Chondrocyte (in vitro differentiated cells): ENCODE measurements at regions not wholly inside any gene's neighbourhood (a gene's known extent, or its start where the extent isn't known, plus 50 kb on each side); places are given as distances from the start of the nearest gene placed in this dataset.

Source experiments
- DNase-seq: peaks from one replicate; pipeline ENCODE4 v3.0.0; 2021; ENCODE audit warnings: mixed read lengths, low spot score
- H3K27ac Mint-ChIP-seq: one replicate; pipeline ENCODE4 v1.8.0; 2021; ENCODE audit warnings: mild to moderate bottlenecking, moderate library complexity, mixed read lengths; ENCODE audit not compliant: unreplicated experiment
- H3K27me3 Mint-ChIP-seq: 2 replicates; pipeline ENCODE4 v1.8.0; 2021; ENCODE audit warnings: low read depth, mixed read lengths
- H3K36me3 Mint-ChIP-seq: 2 replicates; pipeline ENCODE4 v1.8.0; 2021; ENCODE audit warnings: low read depth, mixed read lengths
- H3K4me1 Mint-ChIP-seq: 2 replicates; pipeline ENCODE4 v1.8.0; 2021; ENCODE audit warnings: low read depth, mild to moderate bottlenecking, mixed read lengths
- H3K4me3 Mint-ChIP-seq: one replicate; pipeline ENCODE4 v1.8.0; 2021; ENCODE audit warnings: mild to moderate bottlenecking, moderate library complexity, mixed read lengths; ENCODE audit not compliant: unreplicated experiment
- H3K9me3 Mint-ChIP-seq: 2 replicates; pipeline ENCODE4 v1.8.0; 2021; ENCODE audit warnings: low read depth, mixed read lengths
- CTCF ChIP-seq: fragments of 200-600 bp; sonication (generic); IDR thresholded peaks from 2 replicates; pipeline ENCODE4 v1.5.0; 2021; ENCODE audit warnings: antibody characterized with exemption, mild to moderate bottlenecking, moderate library complexity

- H3K36me3 Mint-ChIP-seq, result no peaks in the 10 kb centered on the region
- DNase-seq, result no peak
- no peaks in the 10 kb centered on the region for H3K9me3 Mint-ChIP-seq
- H3K27me3 Mint-ChIP-seq, result peaks cover 2% of the 10 kb centered on the region
- TF ChIP-seq CTCF, result no peak
- no peak overlapping the region for H3K27ac Mint-ChIP-seq
- H3K4me1 Mint-ChIP-seq, result peaks cover 14% of the 10 kb centered on the region
- no peak overlapping the region for H3K4me3 Mint-ChIP-seq
Observed at GRCh38 chr15:87736891-87737389, 519.6 kb downstream of the NTRK3 start.

GRCh38 chr15:87736401-87736800 is 520.1 kb downstream of the NTRK3 start:
- no peak for TF ChIP-seq CTCF
- peaks cover 14% of the 10 kb centered on the region for H3K4me1 Mint-ChIP-seq
- H3K9me3 Mint-ChIP-seq, result no peaks in the 10 kb centered on the region
- no peak overlapping the region for H3K27ac Mint-ChIP-seq
- DNase-seq, result no peak
- peaks cover 2% of the 10 kb centered on the region for H3K27me3 Mint-ChIP-seq
- no peaks in the 10 kb centered on the region for H3K36me3 Mint-ChIP-seq
- no peak overlapping the region for H3K4me3 Mint-ChIP-seq

- no peaks in the 10 kb centered on the region for H3K9me3 Mint-ChIP-seq
- TF ChIP-seq CTCF, result no peak
- H3K27me3 Mint-ChIP-seq, result peaks cover 2% of the 10 kb centered on the region
- no peak overlapping the region for H3K4me3 Mint-ChIP-seq
- H3K36me3 Mint-ChIP-seq, result no peaks in the 10 kb centered on the region
- peaks cover 14% of the 10 kb centered on the region for H3K4me1 Mint-ChIP-seq
- H3K27ac Mint-ChIP-seq, result no peak overlapping the region
- no peak for DNase-seq
Observed at GRCh38 chr15:87735522-87735921, 521.0 kb downstream of the NTRK3 start.

GRCh38 chr15:87734571-87735373 is 521.8 kb downstream of the NTRK3 start:
- Mint-ChIP-seq H3K27me3 (peaks cover 2% of the 10 kb centered on the region), H3K4me3 (no peak overlapping the region), H3K4me1 (peaks cover 14% of the 10 kb centered on the region), H3K36me3 (no peaks in the 10 kb centered on the region), H3K9me3 (no peaks in the 10 kb centered on the region), H3K27ac (no peak overlapping the region)
- TF ChIP-seq CTCF, result no peak
- DNase-seq, result no peak

- H3K9me3 Mint-ChIP-seq, result no peaks in the 10 kb centered on the region
- no peak overlapping the region for H3K4me3 Mint-ChIP-seq
- no peak for TF ChIP-seq CTCF
- H3K36me3 Mint-ChIP-seq, result no peaks in the 10 kb centered on the region
- H3K27ac Mint-ChIP-seq, result no peak overlapping the region
- no peak for DNase-seq
- H3K27me3 Mint-ChIP-seq, result peaks cover 2% of the 10 kb centered on the region
- H3K4me1 Mint-ChIP-seq, result peaks cover 14% of the 10 kb centered on the region
Observed at GRCh38 chr15:87733977-87734376, 522.6 kb downstream of the NTRK3 start.
